MM.1S (cell line): ENCODE measurements at regions not wholly inside any gene's neighbourhood (a gene's known extent, or its start where the extent isn't known, plus 50 kb on each side); places are given as distances from the start of the nearest gene placed in this dataset.

Experiments used
- DNase-seq: peaks from one replicate; pipeline ENCODE4 v3.0.0-alpha.2; 2015
- H2AFZ ChIP-seq: fragments of 300-600 bp; sonication (generic); 2 replicates; pipeline ENCODE4 v1.6.0; 2016; ENCODE audit warnings: antibody characterized with exemption, low read length
- H3F3A ChIP-seq: fragments of 300-600 bp; sonication (generic); 2 replicates; pipeline ENCODE4 v1.6.1; 2016; ENCODE audit warnings: mild to moderate bottlenecking, antibody characterized with exemption, low read length, moderate library complexity, mixed read lengths; ENCODE audit not compliant: insufficient read depth
- H3K27ac ChIP-seq: fragments of 300-600 bp; sonication (generic); 2 replicates; pipeline ENCODE4 v1.5.1; 2016; ENCODE audit warnings: mild to moderate bottlenecking, low read length
- H3K27me3 ChIP-seq: fragments of 300-600 bp; sonication (generic); replicated peaks from 2 replicates; pipeline ENCODE4 v1.6.0; 2016; ENCODE audit warnings: low read length; ENCODE audit not compliant: insufficient read depth
- H3K36me3 ChIP-seq: fragments of 300-600 bp; sonication (generic); replicated peaks from 2 replicates; pipeline ENCODE4 v1.6.1; 2016; ENCODE audit warnings: mild to moderate bottlenecking, low read length, mixed read lengths; ENCODE audit not compliant: insufficient read depth
- H3K4me1 ChIP-seq: fragments of 300-600 bp; sonication (generic); 2 replicates; pipeline ENCODE4 v1.6.1; 2016; ENCODE audit warnings: low read length, mixed read lengths
- H3K4me2 ChIP-seq: fragments of 300-600 bp; sonication (generic); 2 replicates; pipeline ENCODE4 v1.6.0; 2016; ENCODE audit warnings: low read depth, low read length
- H3K4me3 ChIP-seq: fragments of 300-600 bp; sonication (generic); 2 replicates; pipeline ENCODE4 v1.5.1; 2016; ENCODE audit warnings: low read length, mixed read lengths
- H3K79me2 ChIP-seq: fragments of 300-600 bp; sonication (generic); 2 replicates; pipeline ENCODE4 v1.6.1; 2016; ENCODE audit warnings: mixed run types, low read length, mixed read lengths
- H3K9ac ChIP-seq: fragments of 300-600 bp; sonication (generic); 2 replicates; pipeline ENCODE4 v1.6.1; 2016; ENCODE audit warnings: low read length, mixed read lengths
- H3K9me2 ChIP-seq: fragments of 300-600 bp; sonication (generic); replicated peaks from 2 replicates; pipeline ENCODE4 v1.6.1; 2016; ENCODE audit warnings: mild to moderate bottlenecking, low read length, mixed read lengths; ENCODE audit not compliant: insufficient read depth
- H3K9me3 ChIP-seq: fragments of 300-600 bp; sonication (generic); replicated peaks from 2 replicates; pipeline ENCODE4 v1.6.1; 2016; ENCODE audit warnings: mild to moderate bottlenecking, low read length, mixed read lengths; ENCODE audit not compliant: insufficient read depth
- H4K20me1 ChIP-seq: fragments of 300-600 bp; sonication (generic); 2 replicates; pipeline ENCODE4 v1.6.1; 2016; ENCODE audit warnings: mild to moderate bottlenecking, low read length, moderate library complexity, mixed read lengths; ENCODE audit not compliant: insufficient read depth
- CTCF ChIP-seq: fragments of 300-600 bp; sonication (generic); IDR thresholded peaks from 2 replicates; pipeline ENCODE4 v1.5.1; 2016; ENCODE audit warnings: antibody characterized with exemption, low read length, mixed read lengths
- EZH2 ChIP-seq: fragments of 300-600 bp; sonication (generic); optimal IDR thresholded peaks from 2 replicates; pipeline ENCODE3; 2017; ENCODE audit warnings: low read depth, mild to moderate bottlenecking, antibody characterized with exemption, low read length, mixed read lengths
- EZH2phosphoT487 ChIP-seq: fragments of 300-600 bp; sonication (generic); IDR thresholded peaks from 2 replicates; pipeline ENCODE4 v1.6.1; 2018; ENCODE audit warnings: antibody characterized with exemption, low read length

- no peaks in the 10 kb centered on the region for H3K9me3 ChIP-seq
- H3K79me2 ChIP-seq = no peaks in the 10 kb centered on the region
- H3K27ac ChIP-seq = no peak overlapping the region; the same call in 1 of the 2 replicates
- H3F3A ChIP-seq = peaks cover 14% of the 10 kb centered on the region
- H3K4me3 ChIP-seq = no peak overlapping the region
- H3K4me1 ChIP-seq = peaks cover 21% of the 10 kb centered on the region
- DNase-seq = peak; percentile 27
- H3K27me3 ChIP-seq = no peaks in the 10 kb centered on the region
- no peaks in the 10 kb centered on the region for H3K9me2 ChIP-seq
- no peaks in the 10 kb centered on the region for H4K20me1 ChIP-seq
- H2AFZ ChIP-seq = 0 out of 2 replicates have a peak overlapping the region, but pooled peaks have one; percentile 27
- peak; percentile 53 for TF ChIP-seq CTCF
- no peak for TF ChIP-seq EZH2phosphoT487
- TF ChIP-seq EZH2 = no peak
- H3K4me2 ChIP-seq = no peak overlapping the region
- H3K36me3 ChIP-seq = no peaks in the 10 kb centered on the region
- no peak overlapping the region for H3K9ac ChIP-seq
Measured at GRCh38 chr1:68346188-68346808, 103.5 kb downstream of the RPE65 start.

- no peaks in the 10 kb centered on the region for H3K9me2 ChIP-seq
- no peak overlapping the region for H2AFZ ChIP-seq
- H3K4me1 ChIP-seq = peaks cover 21% of the 10 kb centered on the region
- no peak overlapping the region for H3K4me2 ChIP-seq
- H3K79me2 ChIP-seq = no peaks in the 10 kb centered on the region
- no peaks in the 10 kb centered on the region for H3K9me3 ChIP-seq
- no peaks in the 10 kb centered on the region for H4K20me1 ChIP-seq
- DNase-seq = no peak
- H3K27me3 ChIP-seq = no peaks in the 10 kb centered on the region
- H3K36me3 ChIP-seq = no peaks in the 10 kb centered on the region
- TF ChIP-seq CTCF (no peak), EZH2 (no peak), EZH2phosphoT487 (no peak)
- no peak overlapping the region for H3K27ac ChIP-seq
- H3K4me3 ChIP-seq = no peak overlapping the region
- peaks cover 14% of the 10 kb centered on the region for H3F3A ChIP-seq
- no peak overlapping the region for H3K9ac ChIP-seq
Measured at GRCh38 chr1:68344208-68344607, 105.5 kb downstream of the RPE65 start.

- no peak overlapping the region for H2AFZ ChIP-seq
- H3K27ac ChIP-seq = no peak overlapping the region
- H3K4me1 ChIP-seq = peaks cover 10% of the 10 kb centered on the region; the same call in 1 of the 2 replicates
- no peak overlapping the region for H3K4me2 ChIP-seq
- no peak for DNase-seq
- no peak overlapping the region for H3K9ac ChIP-seq
- no peaks in the 10 kb centered on the region for H3K9me2 ChIP-seq
- no peaks in the 10 kb centered on the region for H3K79me2 ChIP-seq
- no peaks in the 10 kb centered on the region for H4K20me1 ChIP-seq
- H3K27me3 ChIP-seq = no peaks in the 10 kb centered on the region
- no peak for TF ChIP-seq CTCF
- TF ChIP-seq EZH2phosphoT487 = no peak
- TF ChIP-seq EZH2 = no peak
- H3K9me3 ChIP-seq = no peaks in the 10 kb centered on the region
- H3K4me3 ChIP-seq = no peak overlapping the region
- no peaks in the 10 kb centered on the region for H3K36me3 ChIP-seq
- H3F3A ChIP-seq = peaks cover 8% of the 10 kb centered on the region
Measured at GRCh38 chr1:68340951-68341350, 108.6 kb upstream of the WLS start.
